ENCODE measurements at regions not wholly inside any gene's neighbourhood (a gene's known extent, or its start where the extent isn't known, plus 50 kb on each side); places are given as distances from the start of the nearest gene placed in this dataset.

- Histone ChIP-seq H3K36me3 (ENCODE audit: control insufficient read depth, insufficient read depth, low read length) (no peaks in the 10 kb centered on the region), H3K27me3 (ENCODE audit: control insufficient read depth, insufficient read depth, low read length) (no peaks in the 10 kb centered on the region), H3K4me3 (ENCODE audit: low read depth, low read length) (no peak overlapping the region)
- no peak for FAIRE-seq
- TF ChIP-seq CTCF (IDR thresholded peaks at IDR 0.05; ENCODE audit: insufficient read depth, low read length, severe bottlenecking) = no peak
- DNase-seq (ENCODE audit: low read depth) = no peak
Observed at GRCh38 chr17:69872675-69873262, 202.3 kb upstream of the KCNJ16 start.

DNA sequence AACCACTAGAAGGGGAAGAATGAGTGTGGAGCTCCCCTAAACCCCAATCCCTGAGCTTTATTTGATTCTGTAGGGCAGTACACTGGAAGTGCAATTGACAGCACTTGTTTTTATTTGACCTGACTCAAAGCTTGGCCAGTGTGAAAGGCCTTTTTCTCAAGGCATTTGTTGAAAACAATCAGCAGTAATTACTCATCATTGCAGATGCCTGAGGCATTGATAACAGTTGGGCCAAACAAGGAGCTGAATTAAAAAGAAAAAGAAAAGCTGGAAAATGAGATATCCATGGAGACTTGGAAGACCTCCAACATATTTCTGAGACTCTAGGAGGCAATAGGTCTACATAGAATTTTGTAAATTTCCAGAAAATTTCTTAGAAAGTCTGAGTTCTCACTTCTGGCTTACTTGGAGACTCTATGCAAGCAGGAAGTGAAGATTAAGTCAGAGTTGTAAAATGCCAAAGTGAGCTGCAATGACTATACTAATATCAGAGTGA is 200.8 kb upstream of the KCNJ16 start:
- TF ChIP-seq CTCF (IDR thresholded peaks at IDR 0.05; ENCODE audit: insufficient read depth, low read length, severe bottlenecking) = no peak
- Histone ChIP-seq H3K27me3 (ENCODE audit: control insufficient read depth, insufficient read depth, low read length) (no peaks in the 10 kb centered on the region), H3K36me3 (ENCODE audit: control insufficient read depth, insufficient read depth, low read length) (no peaks in the 10 kb centered on the region), H3K4me3 (ENCODE audit: low read depth, low read length) (no peak overlapping the region)
- DNase-seq (ENCODE audit: low read depth) (peak; percentile 92), FAIRE-seq (no peak)

- no peaks in the 10 kb centered on the region for H3K36me3 ChIP-seq (ENCODE audit: control insufficient read depth, insufficient read depth, low read length)
- H3K27me3 ChIP-seq (ENCODE audit: control insufficient read depth, insufficient read depth, low read length) = no peaks in the 10 kb centered on the region
- FAIRE-seq = no peak
- no peak for TF ChIP-seq CTCF (IDR thresholded peaks at IDR 0.05; ENCODE audit: insufficient read depth, low read length, severe bottlenecking)
- DNase-seq (ENCODE audit: low read depth) = no peak
- H3K4me3 ChIP-seq (ENCODE audit: low read depth, low read length) = no peak overlapping the region
Observed at GRCh38 chr17:69876757-69877156, 198.3 kb upstream of the KCNJ16 start.

DNA sequence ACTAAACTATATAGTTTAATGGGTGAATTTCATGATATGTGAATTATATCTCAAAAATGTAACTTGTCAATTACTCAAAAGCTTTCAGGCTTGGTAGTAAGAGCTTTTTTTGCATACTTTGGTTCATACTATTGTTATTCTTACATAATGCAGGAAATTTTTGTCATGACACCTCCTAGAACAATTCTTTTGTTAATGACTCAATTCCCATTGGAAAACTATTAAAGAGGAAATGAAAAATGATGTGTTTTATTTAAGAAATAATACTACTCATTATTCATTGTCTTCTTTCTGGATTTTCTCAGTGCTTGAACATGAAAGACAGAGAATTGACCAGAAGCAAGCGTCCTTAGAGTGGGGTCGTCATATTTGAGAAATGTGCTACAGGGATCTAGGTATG is 196.4 kb upstream of the KCNJ16 start:
- no peak for FAIRE-seq
- H3K27me3 ChIP-seq (ENCODE audit: control insufficient read depth, insufficient read depth, low read length) = no peaks in the 10 kb centered on the region
- H3K36me3 ChIP-seq (ENCODE audit: control insufficient read depth, insufficient read depth, low read length) = no peaks in the 10 kb centered on the region
- TF ChIP-seq CTCF (IDR thresholded peaks at IDR 0.05; ENCODE audit: insufficient read depth, low read length, severe bottlenecking) = no peak
- peak; percentile 71 for DNase-seq (ENCODE audit: low read depth)
- H3K4me3 ChIP-seq (ENCODE audit: low read depth, low read length) = no peak overlapping the region

DNA sequence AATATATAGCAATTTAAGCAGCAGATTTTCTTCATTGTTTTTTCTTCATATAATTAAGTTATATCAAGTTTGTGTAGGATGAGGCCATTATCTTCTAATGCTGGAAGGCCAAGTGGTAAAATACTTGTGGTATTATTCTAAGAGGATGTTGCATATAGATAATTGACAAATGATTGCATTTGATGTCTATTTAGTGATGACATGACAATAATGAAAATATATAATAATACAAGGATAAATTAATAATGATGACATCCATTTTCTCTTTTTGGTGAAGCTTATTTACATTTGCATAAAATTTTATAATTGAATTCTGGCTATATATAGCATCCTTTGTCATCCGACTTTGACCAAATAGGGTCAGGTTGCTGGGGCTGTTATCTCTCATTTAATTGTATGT is 195.4 kb upstream of the KCNJ16 start:
- no peak for DNase-seq (ENCODE audit: low read depth)
- no peaks in the 10 kb centered on the region for H3K36me3 ChIP-seq (ENCODE audit: control insufficient read depth, insufficient read depth, low read length)
- no peak for FAIRE-seq
- no peaks in the 10 kb centered on the region for H3K27me3 ChIP-seq (ENCODE audit: control insufficient read depth, insufficient read depth, low read length)
- H3K4me3 ChIP-seq (ENCODE audit: low read depth, low read length) = no peak overlapping the region
- TF ChIP-seq CTCF (IDR thresholded peaks at IDR 0.05; ENCODE audit: insufficient read depth, low read length, severe bottlenecking) = no peak

GRCh38 chr17:69880591-69881112 is 194.4 kb upstream of the KCNJ16 start:
- TF ChIP-seq CTCF (IDR thresholded peaks at IDR 0.05; ENCODE audit: insufficient read depth, low read length, severe bottlenecking) = no peak
- Histone ChIP-seq H3K4me3 (ENCODE audit: low read depth, low read length) (no peak overlapping the region), H3K36me3 (ENCODE audit: control insufficient read depth, insufficient read depth, low read length) (no peaks in the 10 kb centered on the region), H3K27me3 (ENCODE audit: control insufficient read depth, insufficient read depth, low read length) (no peaks in the 10 kb centered on the region)
- FAIRE-seq = peak; percentile 50
- no peak for DNase-seq (ENCODE audit: low read depth)
